NCI-H510A treated with DMSO at 0.1 percent for 48 hours (cell line): ENCODE measurements at regions not wholly inside any gene's neighbourhood (a gene's known extent, or its start where the extent isn't known, plus 50 kb on each side); places are given as distances from the start of the nearest gene placed in this dataset.
"Not testable (repeated sequence)": the region's sequence is repeated elsewhere in the genome, so short reads cannot be mapped to it uniquely, and the experiment has no call there.

Experiments
- DNase-seq: peaks from one replicate; lab custom pipeline; 2025; lab: John Stamatoyannopoulos, UW

GRCh38 chr10:109650228-109650627 is 273.1 kb downstream of the XPNPEP1 start:
- no peak for DNase-seq

- DNase-seq, result no peak
Observed at GRCh38 chr10:109647627-109648026, 275.7 kb downstream of the XPNPEP1 start.

GRCh38 chr10:109633846-109634245 is 289.5 kb downstream of the XPNPEP1 start:
- no peak for DNase-seq

GRCh38 chr10:109633017-109633416 is 290.3 kb downstream of the XPNPEP1 start:
- DNase-seq, result not testable (repeated sequence)

- no peak for DNase-seq
Observed at GRCh38 chr10:109624939-109625338, 298.4 kb downstream of the XPNPEP1 start.

GRCh38 chr10:109622566-109622965 is 300.7 kb downstream of the XPNPEP1 start:
- no peak for DNase-seq

GRCh38 chr10:109620396-109620795 is 302.9 kb downstream of the XPNPEP1 start:
- DNase-seq, result no peak

GRCh38 chr10:109619914-109620313 is 303.4 kb downstream of the XPNPEP1 start:
- DNase-seq, result no peak

- no peak for DNase-seq
Observed at GRCh38 chr10:109618748-109619147, 304.6 kb downstream of the XPNPEP1 start.

GRCh38 chr10:109618301-109618700 is 305.0 kb downstream of the XPNPEP1 start:
- DNase-seq, result no peak

- DNase-seq, result no peak
Observed at GRCh38 chr10:109616359-109616980, 306.8 kb downstream of the XPNPEP1 start.

GRCh38 chr10:109595356-109595755 is 328.0 kb downstream of the XPNPEP1 start:
- not testable (repeated sequence) for DNase-seq

- no peak for DNase-seq
Observed at GRCh38 chr10:109593682-109594081, 329.6 kb downstream of the XPNPEP1 start.

- DNase-seq, result no peak
Observed at GRCh38 chr10:109592391-109592790, 330.9 kb downstream of the XPNPEP1 start.

GRCh38 chr10:109591601-109592000 is 331.7 kb downstream of the XPNPEP1 start:
- no peak for DNase-seq

- DNase-seq, result no peak
Observed at GRCh38 chr10:109588259-109588658, 335.1 kb downstream of the XPNPEP1 start.

- no peak for DNase-seq
Observed at GRCh38 chr10:109587366-109587765, 335.9 kb downstream of the XPNPEP1 start.

- DNase-seq, result no peak
Observed at GRCh38 chr10:109556399-109556798, 366.9 kb downstream of the XPNPEP1 start.

GRCh38 chr10:109542050-109542603 is 381.2 kb downstream of the XPNPEP1 start:
- DNase-seq, result not testable (repeated sequence)

GRCh38 chr10:109534193-109534592 is 389.1 kb downstream of the XPNPEP1 start:
- no peak for DNase-seq

GRCh38 chr10:109529258-109529657 is 394.1 kb downstream of the XPNPEP1 start:
- DNase-seq, result no peak

GRCh38 chr10:109517748-109518147 is 405.6 kb downstream of the XPNPEP1 start:
- DNase-seq, result no peak

GRCh38 chr10:109504401-109504800 is 418.9 kb downstream of the XPNPEP1 start:
- DNase-seq, result no peak

- no peak for DNase-seq
Observed at GRCh38 chr10:109487691-109488090, 435.6 kb downstream of the XPNPEP1 start.
